ENCODE measurements at regions not wholly inside any gene's neighbourhood (a gene's known extent, or its start where the extent isn't known, plus 50 kb on each side); places are given as distances from the start of the nearest gene placed in this dataset.

DNA sequence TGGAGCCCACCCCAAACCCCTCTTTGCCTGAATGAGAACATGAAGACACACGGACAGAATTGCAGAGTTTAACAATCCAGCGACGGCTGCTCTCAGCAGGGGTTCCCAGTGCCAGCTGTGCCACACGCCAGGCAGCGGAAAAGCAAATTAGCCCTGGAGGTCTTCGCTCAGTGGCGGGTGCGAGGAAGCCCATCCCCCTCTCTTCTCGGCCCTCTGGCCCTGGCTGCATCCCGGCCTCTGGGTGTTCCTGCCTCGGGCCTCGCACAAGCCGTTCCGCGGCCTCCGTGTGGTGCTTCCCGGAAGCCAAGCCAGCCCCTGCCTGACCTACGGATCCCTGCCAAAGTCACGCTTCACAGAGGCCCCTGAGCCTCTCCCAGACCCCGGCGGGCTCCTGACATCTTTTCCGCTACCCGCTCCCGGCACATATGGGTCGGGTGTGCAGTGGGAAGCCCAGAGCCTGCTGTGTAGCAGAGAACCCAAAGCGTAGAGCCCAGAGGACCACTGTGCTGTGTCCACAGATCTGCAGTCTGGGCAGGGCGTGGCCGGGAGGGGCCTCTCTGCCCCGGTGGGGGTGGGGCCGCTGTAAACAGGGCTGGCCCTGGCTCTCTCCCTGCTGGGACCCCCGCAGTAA lies 70.7 kb upstream of the GALNT9 start:
- Mint-ChIP-seq H3K9me3 (no peaks in the 10 kb centered on the region), H3K27me3 (ENCODE audit: low read depth) (peaks cover 62% of the 10 kb centered on the region), H3K4me3 (no peak overlapping the region), H3K27ac (no peak overlapping the region), H3K36me3 (no peaks in the 10 kb centered on the region), H3K4me1 (peaks cover 9% of the 10 kb centered on the region)
- no peak for DNase-seq (ENCODE audit: low spot score in 2 of 2, unreplicated experiment in 2 of 2)
- TF ChIP-seq, protein P1, sequence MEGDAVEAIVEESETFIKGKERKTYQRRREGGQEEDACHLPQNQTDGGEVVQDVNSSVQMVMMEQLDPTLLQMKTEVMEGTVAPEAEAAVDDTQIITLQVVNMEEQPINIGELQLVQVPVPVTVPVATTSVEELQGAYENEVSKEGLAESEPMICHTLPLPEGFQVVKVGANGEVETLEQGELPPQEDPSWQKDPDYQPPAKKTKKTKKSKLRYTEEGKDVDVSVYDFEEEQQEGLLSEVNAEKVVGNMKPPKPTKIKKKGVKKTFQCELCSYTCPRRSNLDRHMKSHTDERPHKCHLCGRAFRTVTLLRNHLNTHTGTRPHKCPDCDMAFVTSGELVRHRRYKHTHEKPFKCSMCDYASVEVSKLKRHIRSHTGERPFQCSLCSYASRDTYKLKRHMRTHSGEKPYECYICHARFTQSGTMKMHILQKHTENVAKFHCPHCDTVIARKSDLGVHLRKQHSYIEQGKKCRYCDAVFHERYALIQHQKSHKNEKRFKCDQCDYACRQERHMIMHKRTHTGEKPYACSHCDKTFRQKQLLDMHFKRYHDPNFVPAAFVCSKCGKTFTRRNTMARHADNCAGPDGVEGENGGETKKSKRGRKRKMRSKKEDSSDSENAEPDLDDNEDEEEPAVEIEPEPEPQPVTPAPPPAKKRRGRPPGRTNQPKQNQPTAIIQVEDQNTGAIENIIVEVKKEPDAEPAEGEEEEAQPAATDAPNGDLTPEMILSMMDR (IDR thresholded peaks at IDR 0.05; ENCODE audit: unreplicated experiment) = no peak

DNA sequence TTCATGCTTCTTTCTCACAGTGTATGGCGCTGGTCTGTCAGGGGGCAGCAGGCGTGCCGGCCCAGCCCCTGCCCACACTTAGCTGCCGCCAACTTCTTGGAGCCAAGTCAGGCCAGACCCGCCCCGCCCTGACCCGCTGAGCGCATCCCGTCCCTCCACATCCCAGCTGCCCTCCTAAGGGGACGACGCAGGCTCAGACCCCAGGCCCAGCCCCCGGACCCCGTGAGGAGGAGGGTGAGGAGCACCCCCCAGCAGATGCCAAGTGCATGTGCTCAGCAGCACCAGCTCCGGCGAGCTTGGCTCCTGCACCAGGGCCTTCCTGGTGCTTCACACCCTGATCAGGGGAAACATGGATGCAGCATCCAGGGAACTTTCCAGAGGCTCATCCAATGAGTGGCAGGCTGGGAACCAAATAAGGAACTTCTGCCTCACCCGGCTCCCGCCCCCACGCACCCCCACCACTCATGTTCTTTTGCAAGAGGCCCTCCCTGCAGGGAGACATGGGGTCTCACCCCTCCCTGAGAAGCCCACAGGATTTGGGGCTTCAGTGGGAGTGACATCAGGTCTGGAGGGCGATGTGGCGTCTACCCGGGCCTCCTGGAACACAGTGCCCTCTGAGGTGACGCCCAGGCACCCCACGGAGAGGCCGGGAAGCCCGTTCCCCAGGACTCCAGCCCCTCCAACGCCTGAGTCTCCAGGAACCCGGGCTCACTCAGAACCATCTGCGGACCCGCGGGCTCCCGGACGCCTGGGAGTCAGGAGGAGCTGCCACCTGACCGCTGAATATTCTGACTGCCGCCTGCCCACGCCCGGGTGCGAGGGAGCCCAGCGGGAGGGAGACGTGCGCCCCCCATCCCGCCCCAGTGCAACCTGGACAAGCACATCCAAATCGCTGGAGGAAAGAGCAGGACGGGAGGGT lies 70.0 kb upstream of the GALNT9 start:
- H3K27me3 Mint-ChIP-seq (ENCODE audit: low read depth) = peaks cover 68% of the 10 kb centered on the region
- H3K27ac Mint-ChIP-seq = no peak overlapping the region
- TF ChIP-seq, protein P1 (IDR thresholded peaks at IDR 0.05; ENCODE audit: unreplicated experiment) = no peak
- H3K36me3 Mint-ChIP-seq = no peaks in the 10 kb centered on the region
- no peak overlapping the region for H3K4me3 Mint-ChIP-seq
- peaks cover 9% of the 10 kb centered on the region for H3K4me1 Mint-ChIP-seq
- no peak for DNase-seq (ENCODE audit: low spot score in 2 of 2, unreplicated experiment in 2 of 2)
- H3K9me3 Mint-ChIP-seq = no peaks in the 10 kb centered on the region

- no peaks in the 10 kb centered on the region for H3K36me3 Mint-ChIP-seq
- DNase-seq (ENCODE audit: low spot score in 2 of 2, unreplicated experiment in 2 of 2) = no peak
- TF ChIP-seq, protein P1 (IDR thresholded peaks at IDR 0.05; ENCODE audit: unreplicated experiment) = no peak
- H3K4me3 Mint-ChIP-seq = no peak overlapping the region
- no peaks in the 10 kb centered on the region for H3K9me3 Mint-ChIP-seq
- peaks cover 72% of the 10 kb centered on the region for H3K27me3 Mint-ChIP-seq (ENCODE audit: low read depth)
- H3K27ac Mint-ChIP-seq = no peak overlapping the region
- peaks cover 9% of the 10 kb centered on the region for H3K4me1 Mint-ChIP-seq
These were observed 69.1 kb upstream of the GALNT9 start for GRCh38 chr12:132398386-132398991.

DNA sequence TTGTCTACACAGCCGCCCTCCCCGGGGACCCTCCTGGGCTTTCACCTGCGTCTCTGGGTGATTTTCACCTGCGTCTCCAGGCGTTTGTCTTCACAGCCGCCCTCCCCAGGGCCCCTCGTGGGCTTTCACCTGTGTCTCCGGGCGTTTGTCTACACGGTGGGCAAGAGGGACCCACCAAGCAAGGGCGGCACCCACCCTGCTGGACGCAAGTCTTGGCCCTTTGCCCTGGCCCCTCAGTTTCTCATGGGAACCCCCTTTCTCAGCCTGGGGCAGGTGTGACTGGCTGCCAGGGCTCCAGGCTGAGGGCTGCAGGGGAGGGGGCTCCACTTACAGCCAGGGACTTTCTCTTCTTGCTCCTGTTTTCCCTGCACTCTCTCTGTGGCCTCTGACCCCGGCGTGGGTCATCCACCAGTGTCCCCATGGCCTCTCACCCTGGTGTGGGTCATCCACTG lies 68.6 kb upstream of the GALNT9 start:
- Mint-ChIP-seq H3K4me1 (peaks cover 9% of the 10 kb centered on the region), H3K27ac (no peak overlapping the region), H3K36me3 (no peaks in the 10 kb centered on the region), H3K4me3 (no peak overlapping the region), H3K27me3 (ENCODE audit: low read depth) (peaks cover 72% of the 10 kb centered on the region), H3K9me3 (no peaks in the 10 kb centered on the region)
- no peak for DNase-seq (ENCODE audit: low spot score in 2 of 2, unreplicated experiment in 2 of 2)
- TF ChIP-seq, protein P1 (IDR thresholded peaks at IDR 0.05; ENCODE audit: unreplicated experiment) = no peak

DNA sequence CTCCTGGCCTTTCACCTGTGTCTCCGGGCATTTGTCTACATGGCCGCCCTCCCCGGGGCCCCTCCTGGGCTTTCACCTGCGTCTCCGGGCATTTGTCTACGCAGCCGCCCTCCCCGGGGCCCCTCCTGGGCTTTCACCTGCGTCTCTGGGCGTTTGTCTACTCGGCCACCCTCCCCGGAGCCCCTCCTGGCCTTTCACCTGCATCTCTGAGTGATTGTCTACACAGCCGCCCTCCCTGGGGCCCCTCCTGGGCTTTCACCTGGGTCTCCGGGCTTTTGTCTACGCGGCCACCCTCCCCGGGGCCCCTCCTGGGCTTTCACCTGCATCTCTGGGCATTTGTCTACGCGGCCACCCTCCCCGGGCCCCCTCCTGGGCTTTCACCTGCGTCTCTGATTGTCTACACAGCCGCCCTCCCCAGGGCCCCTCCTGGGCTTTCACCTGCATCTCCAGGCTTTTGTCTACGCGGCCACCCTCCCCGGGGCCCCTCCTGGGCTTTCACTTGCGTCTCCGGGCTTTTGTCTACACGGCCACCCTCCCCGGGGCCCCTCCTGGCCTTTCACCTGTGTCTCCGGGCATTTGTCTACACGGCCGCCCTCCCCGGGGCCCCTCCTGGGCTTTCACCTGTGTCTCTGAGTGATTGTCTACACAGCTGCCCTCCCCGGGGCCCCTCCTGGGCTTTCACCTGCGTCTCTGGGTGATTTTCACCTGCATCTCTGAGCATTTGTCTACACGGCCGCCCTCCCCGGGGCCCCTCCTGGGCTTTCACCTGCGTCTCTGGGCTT lies 68.0 kb upstream of the GALNT9 start:
- Mint-ChIP-seq H3K27me3 (ENCODE audit: low read depth) (peaks cover 73% of the 10 kb centered on the region), H3K4me1 (peaks cover 9% of the 10 kb centered on the region), H3K36me3 (no peaks in the 10 kb centered on the region), H3K27ac (no peak overlapping the region), H3K4me3 (no peak overlapping the region), H3K9me3 (no peaks in the 10 kb centered on the region)
- TF ChIP-seq, protein P1 (IDR thresholded peaks at IDR 0.05; ENCODE audit: unreplicated experiment) = no peak
- DNase-seq (ENCODE audit: low spot score in 2 of 2, unreplicated experiment in 2 of 2) = no peak

Data from mesothelial cell of epicardium (in vitro differentiated cells).